A673 (cell line): ENCODE measurements at regions not wholly inside any gene's neighbourhood (a gene's known extent, or its start where the extent isn't known, plus 50 kb on each side); places are given as distances from the start of the nearest gene placed in this dataset.

ENCODE experiments used
- EZH2 ChIP-seq: fragments of 200-600 bp; sonication (generic); IDR thresholded peaks from 2 replicates; pipeline ENCODE4 v1.6.1; 2017; ENCODE audit warnings: borderline replicate concordance, low read depth, mild to moderate bottlenecking, mixed read lengths, antibody characterized with exemption, low read length; ENCODE audit not compliant: poor library complexity, severe bottlenecking
- TF ChIP-seq, protein P1 (sequence below): fragments of 300-800, 200-600 bp; sonication (generic); conservative IDR thresholded peaks from 2 replicates; pipeline ENCODE4 v1.5.1; 2017; ENCODE audit warnings: low read depth, mild to moderate bottlenecking, antibody characterized with exemption, low read length, moderate library complexity, mixed read lengths

DNA sequence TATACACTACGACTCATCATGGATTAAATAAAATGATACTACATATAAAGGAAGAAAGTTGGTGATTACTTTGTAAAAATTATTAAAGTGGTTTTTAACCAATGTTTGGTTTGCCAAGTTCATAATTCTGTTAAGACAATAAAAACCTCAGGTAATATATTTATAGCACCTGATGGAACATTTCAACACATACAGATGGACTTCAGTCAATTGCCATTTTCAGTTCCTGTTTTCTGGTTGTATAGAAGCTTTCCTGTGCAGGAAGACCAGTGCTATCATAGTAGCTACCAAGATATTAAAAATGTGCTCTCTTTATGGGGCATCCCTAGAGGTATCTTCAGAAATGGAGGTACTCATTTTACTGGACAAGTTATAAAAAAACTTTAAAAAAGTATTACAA is 1686.4 kb downstream of the GRIK2 start:
- TF ChIP-seq EZH2: no peak
- TF ChIP-seq, protein P1, sequence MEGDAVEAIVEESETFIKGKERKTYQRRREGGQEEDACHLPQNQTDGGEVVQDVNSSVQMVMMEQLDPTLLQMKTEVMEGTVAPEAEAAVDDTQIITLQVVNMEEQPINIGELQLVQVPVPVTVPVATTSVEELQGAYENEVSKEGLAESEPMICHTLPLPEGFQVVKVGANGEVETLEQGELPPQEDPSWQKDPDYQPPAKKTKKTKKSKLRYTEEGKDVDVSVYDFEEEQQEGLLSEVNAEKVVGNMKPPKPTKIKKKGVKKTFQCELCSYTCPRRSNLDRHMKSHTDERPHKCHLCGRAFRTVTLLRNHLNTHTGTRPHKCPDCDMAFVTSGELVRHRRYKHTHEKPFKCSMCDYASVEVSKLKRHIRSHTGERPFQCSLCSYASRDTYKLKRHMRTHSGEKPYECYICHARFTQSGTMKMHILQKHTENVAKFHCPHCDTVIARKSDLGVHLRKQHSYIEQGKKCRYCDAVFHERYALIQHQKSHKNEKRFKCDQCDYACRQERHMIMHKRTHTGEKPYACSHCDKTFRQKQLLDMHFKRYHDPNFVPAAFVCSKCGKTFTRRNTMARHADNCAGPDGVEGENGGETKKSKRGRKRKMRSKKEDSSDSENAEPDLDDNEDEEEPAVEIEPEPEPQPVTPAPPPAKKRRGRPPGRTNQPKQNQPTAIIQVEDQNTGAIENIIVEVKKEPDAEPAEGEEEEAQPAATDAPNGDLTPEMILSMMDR: no peak
